ENCODE measurements at regions not wholly inside any gene's neighbourhood (a gene's known extent, or its start where the extent isn't known, plus 50 kb on each side); places are given as distances from the start of the nearest gene placed in this dataset.
"Not testable (repeated sequence)": the region's sequence is repeated elsewhere in the genome, so short reads cannot be mapped to it uniquely, and the experiment has no call there.

GRCh38 chr6:100322886-100323285, 141.8 kb downstream of the SIM1 start:
- Mint-ChIP-seq H3K27me3 (ENCODE audit: low read depth in 3 of 3) (peaks cover 2 to 3% (median 3%) of the 10 kb centered on the region in 3 donors), H3K4me3 (no peak overlapping the region), H3K36me3 (no peaks in the 10 kb centered on the region), H3K27ac (no peak overlapping the region), H3K4me1 (no peaks in the 10 kb centered on the region), H3K9me3 (peaks cover 0 to 7% (median 2%) of the 10 kb centered on the region in 6 donors)
- DNase-seq = no peak

- no peak for DNase-seq
- peaks cover 0 to 7% (median 2%) of the 10 kb centered on the region in 6 donors for H3K9me3 Mint-ChIP-seq
- H3K27me3 Mint-ChIP-seq (ENCODE audit: low read depth in 3 of 3) = peaks cover 2 to 3% (median 3%) of the 10 kb centered on the region in 3 donors
- no peak overlapping the region for H3K4me3 Mint-ChIP-seq
- H3K27ac Mint-ChIP-seq = no peak overlapping the region
- H3K4me1 Mint-ChIP-seq = no peaks in the 10 kb centered on the region
- no peaks in the 10 kb centered on the region for H3K36me3 Mint-ChIP-seq
Measured at GRCh38 chr6:100320686-100321085, 144.0 kb downstream of the SIM1 start.

- Mint-ChIP-seq H3K36me3 (no peaks in the 10 kb centered on the region), H3K9me3 (peaks cover 0 to 14% (median 3%) of the 10 kb centered on the region in 6 donors), H3K4me1 (no peaks in the 10 kb centered on the region), H3K27ac (no peak overlapping the region), H3K27me3 (ENCODE audit: low read depth in 3 of 3) (peaks cover 0 to 3% (median under 1%) of the 10 kb centered on the region in 3 donors), H3K4me3 (no peak overlapping the region)
- no peak for DNase-seq
Measured at GRCh38 chr6:100317031-100317430, 147.7 kb downstream of the SIM1 start.

GRCh38 chr6:100314186-100314585, 150.5 kb downstream of the SIM1 start:
- Mint-ChIP-seq H3K9me3 (peaks cover 0 to 14% (median 2%) of the 10 kb centered on the region in 6 donors), H3K36me3 (no peaks in the 10 kb centered on the region), H3K27me3 (ENCODE audit: low read depth in 3 of 3) (peaks cover 0 to 4% (median 3%) of the 10 kb centered on the region in 3 donors), H3K4me3 (no peak overlapping the region), H3K27ac (no peak overlapping the region), H3K4me1 (no peaks in the 10 kb centered on the region)
- no peak for DNase-seq

GRCh38 chr6:100311707-100312251, 152.9 kb downstream of the SIM1 start:
- DNase-seq = no peak
- H3K4me1 Mint-ChIP-seq = no peaks in the 10 kb centered on the region
- no peak overlapping the region for H3K27ac Mint-ChIP-seq
- H3K27me3 Mint-ChIP-seq (ENCODE audit: low read depth in 3 of 3) = peaks cover 0 to 4% (median 3%) of the 10 kb centered on the region in 3 donors
- H3K36me3 Mint-ChIP-seq = no peaks in the 10 kb centered on the region
- H3K9me3 Mint-ChIP-seq = peaks cover 0 to 14% (median 2%) of the 10 kb centered on the region in 6 donors
- no peak overlapping the region for H3K4me3 Mint-ChIP-seq

- DNase-seq = no peak
- Mint-ChIP-seq H3K27me3 (ENCODE audit: low read depth in 3 of 3) (peaks cover 0 to 4% (median 0%) of the 10 kb centered on the region in 3 donors), H3K36me3 (no peaks in the 10 kb centered on the region), H3K4me1 (no peaks in the 10 kb centered on the region), H3K27ac (no peak overlapping the region), H3K4me3 (no peak overlapping the region), H3K9me3 (peaks cover 0 to 9% (median 2%) of the 10 kb centered on the region in 6 donors)
Measured at GRCh38 chr6:100309174-100309573, 155.5 kb downstream of the SIM1 start.

- no peaks in the 10 kb centered on the region for H3K36me3 Mint-ChIP-seq
- H3K4me3 Mint-ChIP-seq = no peak overlapping the region
- peaks cover 0 to 4% (median 1%) of the 10 kb centered on the region in 6 donors for H3K9me3 Mint-ChIP-seq
- H3K27me3 Mint-ChIP-seq (ENCODE audit: low read depth in 3 of 3) = peaks cover 0 to 4% (median 0%) of the 10 kb centered on the region in 3 donors
- no peaks in the 10 kb centered on the region for H3K4me1 Mint-ChIP-seq
- H3K27ac Mint-ChIP-seq = no peak overlapping the region
- no peak for DNase-seq
Measured at GRCh38 chr6:100307561-100307960, 157.2 kb downstream of the SIM1 start.

- Mint-ChIP-seq H3K36me3 (no peaks in the 10 kb centered on the region), H3K27me3 (ENCODE audit: low read depth in 3 of 3) (no peaks in the 10 kb centered on the region), H3K4me3 (no peak overlapping the region), H3K27ac (no peak overlapping the region), H3K4me1 (no peaks in the 10 kb centered on the region), H3K9me3 (peaks cover 0 to 4% (median 2%) of the 10 kb centered on the region in 6 donors)
- DNase-seq = no peak
Measured at GRCh38 chr6:100305209-100305869, 159.4 kb downstream of the SIM1 start.

- no peaks in the 10 kb centered on the region for H3K27me3 Mint-ChIP-seq (ENCODE audit: low read depth in 3 of 3)
- no peak for DNase-seq
- peaks cover 0 to 4% (median 0%) of the 10 kb centered on the region in 6 donors for H3K9me3 Mint-ChIP-seq
- H3K36me3 Mint-ChIP-seq = no peaks in the 10 kb centered on the region
- no peaks in the 10 kb centered on the region for H3K4me1 Mint-ChIP-seq
- H3K4me3 Mint-ChIP-seq = no peak overlapping the region
- no peak overlapping the region for H3K27ac Mint-ChIP-seq
Measured at GRCh38 chr6:100304575-100304974, 160.1 kb downstream of the SIM1 start.

GRCh38 chr6:100301731-100302130, 163.0 kb downstream of the SIM1 start:
- no peaks in the 10 kb centered on the region for H3K4me1 Mint-ChIP-seq
- DNase-seq = no peak
- H3K9me3 Mint-ChIP-seq = peaks cover 0 to 8% (median 0%) of the 10 kb centered on the region in 6 donors
- H3K4me3 Mint-ChIP-seq = no peak overlapping the region
- no peak overlapping the region for H3K27ac Mint-ChIP-seq
- H3K36me3 Mint-ChIP-seq = no peaks in the 10 kb centered on the region
- H3K27me3 Mint-ChIP-seq (ENCODE audit: low read depth in 3 of 3) = no peaks in the 10 kb centered on the region

GRCh38 chr6:100300221-100300736, 164.4 kb downstream of the SIM1 start:
- DNase-seq = no peak
- Mint-ChIP-seq H3K9me3 (peaks cover 0 to 9% (median under 1%) of the 10 kb centered on the region in 6 donors), H3K4me1 (no peaks in the 10 kb centered on the region), H3K27me3 (ENCODE audit: low read depth in 3 of 3) (no peaks in the 10 kb centered on the region), H3K27ac (no peak overlapping the region), H3K4me3 (no peak overlapping the region), H3K36me3 (no peaks in the 10 kb centered on the region)

GRCh38 chr6:100296810-100297544, 167.7 kb downstream of the SIM1 start:
- Mint-ChIP-seq H3K4me1 (no peaks in the 10 kb centered on the region), H3K9me3 (peaks cover 0 to 5% (median under 1%) of the 10 kb centered on the region in 6 donors), H3K36me3 (no peaks in the 10 kb centered on the region), H3K4me3 (no peak overlapping the region), H3K27me3 (ENCODE audit: low read depth in 3 of 3) (peaks cover 0 to 3% (median 0%) of the 10 kb centered on the region in 3 donors), H3K27ac (no peak overlapping the region)
- DNase-seq = no peak

GRCh38 chr6:100295172-100295571, 169.5 kb downstream of the SIM1 start:
- not testable (repeated sequence) for H3K36me3 Mint-ChIP-seq, H3K9me3 Mint-ChIP-seq

GRCh38 chr6:100289285-100289684, 175.4 kb downstream of the SIM1 start:
- Mint-ChIP-seq H3K9me3 (peaks cover 0 to 2% (median 0%) of the 10 kb centered on the region in 6 donors), H3K27me3 (ENCODE audit: low read depth in 3 of 3) (peaks cover 0 to 4% (median 3%) of the 10 kb centered on the region in 3 donors), H3K4me3 (no peak overlapping the region), H3K36me3 (no peaks in the 10 kb centered on the region), H3K4me1 (no peaks in the 10 kb centered on the region), H3K27ac (no peak overlapping the region)
- DNase-seq = no peak

More at GRCh38 chr6:100295172-100295571, 169.5 kb downstream of the SIM1 start:
- DNase-seq; H3K27ac Mint-ChIP-seq; H3K27me3 Mint-ChIP-seq (ENCODE audit: low read depth in 3 of 3); H3K4me3 Mint-ChIP-seq; H3K4me1 Mint-ChIP-seq: not testable (repeated sequence)
